ENCODE measurements at regions not wholly inside any gene's neighbourhood (a gene's known extent, or its start where the extent isn't known, plus 50 kb on each side); places are given as distances from the start of the nearest gene placed in this dataset.

DNA sequence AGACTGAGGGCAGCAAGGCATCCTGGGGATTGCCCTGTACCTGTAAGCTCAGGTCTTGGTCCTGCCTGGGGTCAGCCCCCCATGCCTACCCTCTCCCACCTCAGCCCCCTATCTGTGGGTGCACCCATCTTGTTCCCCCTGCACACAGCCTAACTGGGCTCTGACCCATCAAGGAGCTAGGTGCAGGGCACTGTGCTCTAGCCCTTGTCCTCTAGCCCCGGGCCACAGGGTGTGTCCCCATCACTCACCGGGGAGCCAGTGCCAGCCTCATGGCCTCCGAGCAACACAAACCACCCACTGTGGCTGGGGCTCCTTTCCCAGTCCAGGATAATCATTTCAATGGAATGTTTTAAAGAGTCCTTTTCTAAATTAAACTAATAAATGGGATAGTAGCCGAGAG, 293.9 kb upstream of the PLET1 start:
- TF ChIP-seq, protein P1, sequence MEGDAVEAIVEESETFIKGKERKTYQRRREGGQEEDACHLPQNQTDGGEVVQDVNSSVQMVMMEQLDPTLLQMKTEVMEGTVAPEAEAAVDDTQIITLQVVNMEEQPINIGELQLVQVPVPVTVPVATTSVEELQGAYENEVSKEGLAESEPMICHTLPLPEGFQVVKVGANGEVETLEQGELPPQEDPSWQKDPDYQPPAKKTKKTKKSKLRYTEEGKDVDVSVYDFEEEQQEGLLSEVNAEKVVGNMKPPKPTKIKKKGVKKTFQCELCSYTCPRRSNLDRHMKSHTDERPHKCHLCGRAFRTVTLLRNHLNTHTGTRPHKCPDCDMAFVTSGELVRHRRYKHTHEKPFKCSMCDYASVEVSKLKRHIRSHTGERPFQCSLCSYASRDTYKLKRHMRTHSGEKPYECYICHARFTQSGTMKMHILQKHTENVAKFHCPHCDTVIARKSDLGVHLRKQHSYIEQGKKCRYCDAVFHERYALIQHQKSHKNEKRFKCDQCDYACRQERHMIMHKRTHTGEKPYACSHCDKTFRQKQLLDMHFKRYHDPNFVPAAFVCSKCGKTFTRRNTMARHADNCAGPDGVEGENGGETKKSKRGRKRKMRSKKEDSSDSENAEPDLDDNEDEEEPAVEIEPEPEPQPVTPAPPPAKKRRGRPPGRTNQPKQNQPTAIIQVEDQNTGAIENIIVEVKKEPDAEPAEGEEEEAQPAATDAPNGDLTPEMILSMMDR (IDR thresholded peaks at IDR 0.05 in 2 of 3, conservative IDR thresholded peaks at IDR 0.05 in 1 of 3; ENCODE audit: borderline replicate concordance in 1 of 3, insufficient read depth in 1 of 3, low read depth in 2 of 3, low read length in 2 of 3): no peak
- TF ChIP-seq YY1 (IDR thresholded peaks at IDR 0.05; ENCODE audit: extremely low read depth, insufficient replicate concordance, low read depth, low read length) (no peak), JUND (IDR thresholded peaks at IDR 0.05) (no peak), POLR2AphosphoS5 (IDR thresholded peaks at IDR 0.05; ENCODE audit: low read depth, low read length) (no peak), EZH2 (IDR thresholded peaks at IDR 0.05) (no peak), CEBPB (IDR thresholded peaks at IDR 0.05; ENCODE audit: low read depth) (no peak), POLR2A (IDR thresholded peaks at IDR 0.05; ENCODE audit: borderline replicate concordance, extremely low read depth, insufficient read depth, insufficient read length) (no peak)
- TF ChIP-seq, protein P2, sequence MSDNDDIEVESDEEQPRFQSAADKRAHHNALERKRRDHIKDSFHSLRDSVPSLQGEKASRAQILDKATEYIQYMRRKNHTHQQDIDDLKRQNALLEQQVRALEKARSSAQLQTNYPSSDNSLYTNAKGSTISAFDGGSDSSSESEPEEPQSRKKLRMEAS (IDR thresholded peaks at IDR 0.05): no peak

All from HCT116 (cell line).